ENCODE measurements at regions not wholly inside any gene's neighbourhood (a gene's known extent, or its start where the extent isn't known, plus 50 kb on each side); places are given as distances from the start of the nearest gene placed in this dataset.

DNA sequence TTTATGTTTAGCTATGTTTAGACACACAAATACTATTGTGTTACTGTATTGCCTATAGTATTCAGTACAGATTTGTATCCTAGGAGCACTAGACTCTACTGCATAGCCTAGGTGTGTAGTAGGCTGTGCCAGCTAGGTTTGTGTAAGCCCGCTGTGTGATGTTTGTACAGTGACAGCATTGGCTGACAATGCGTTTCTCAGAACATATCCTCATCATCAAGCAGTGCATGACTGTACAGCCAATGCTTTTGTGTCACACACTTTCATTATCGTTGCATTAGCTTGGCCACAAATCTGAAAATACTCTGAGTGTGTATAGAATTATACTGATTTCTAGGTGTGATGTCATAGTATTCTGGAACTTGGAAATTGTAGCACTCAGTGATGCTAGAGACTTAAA lies 63.4 kb downstream of the CLDN34 start:
- TF ChIP-seq, protein P1, sequence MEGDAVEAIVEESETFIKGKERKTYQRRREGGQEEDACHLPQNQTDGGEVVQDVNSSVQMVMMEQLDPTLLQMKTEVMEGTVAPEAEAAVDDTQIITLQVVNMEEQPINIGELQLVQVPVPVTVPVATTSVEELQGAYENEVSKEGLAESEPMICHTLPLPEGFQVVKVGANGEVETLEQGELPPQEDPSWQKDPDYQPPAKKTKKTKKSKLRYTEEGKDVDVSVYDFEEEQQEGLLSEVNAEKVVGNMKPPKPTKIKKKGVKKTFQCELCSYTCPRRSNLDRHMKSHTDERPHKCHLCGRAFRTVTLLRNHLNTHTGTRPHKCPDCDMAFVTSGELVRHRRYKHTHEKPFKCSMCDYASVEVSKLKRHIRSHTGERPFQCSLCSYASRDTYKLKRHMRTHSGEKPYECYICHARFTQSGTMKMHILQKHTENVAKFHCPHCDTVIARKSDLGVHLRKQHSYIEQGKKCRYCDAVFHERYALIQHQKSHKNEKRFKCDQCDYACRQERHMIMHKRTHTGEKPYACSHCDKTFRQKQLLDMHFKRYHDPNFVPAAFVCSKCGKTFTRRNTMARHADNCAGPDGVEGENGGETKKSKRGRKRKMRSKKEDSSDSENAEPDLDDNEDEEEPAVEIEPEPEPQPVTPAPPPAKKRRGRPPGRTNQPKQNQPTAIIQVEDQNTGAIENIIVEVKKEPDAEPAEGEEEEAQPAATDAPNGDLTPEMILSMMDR (IDR thresholded peaks at IDR 0.05; ENCODE audit: low read depth, low read length) = no peak
- DNase-seq (ENCODE audit: extremely low read depth, low read depth) = no peak

DNA sequence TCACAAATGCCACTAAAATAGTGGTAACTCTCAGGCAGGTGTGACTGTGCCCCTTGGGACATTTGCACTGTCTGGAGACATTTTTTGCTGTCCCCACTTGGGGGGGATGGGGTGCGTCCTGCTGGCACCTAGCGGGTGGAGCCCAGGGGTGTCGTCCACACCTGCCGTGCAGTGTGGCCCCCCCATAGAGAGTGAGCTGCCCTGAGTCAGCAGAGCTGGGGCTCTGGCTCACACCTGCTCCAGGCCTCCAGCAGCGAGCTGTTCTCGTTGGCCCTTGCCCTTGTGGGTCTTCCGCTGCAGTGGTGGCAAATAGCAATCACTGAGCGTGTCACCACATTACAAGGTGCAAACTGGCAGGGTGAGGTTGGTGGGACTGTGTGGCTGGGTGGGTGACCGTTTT lies 64.6 kb downstream of the CLDN34 start:
- no peak for DNase-seq (ENCODE audit: extremely low read depth, low read depth)
- TF ChIP-seq, protein P1 (IDR thresholded peaks at IDR 0.05; ENCODE audit: low read depth, low read length) = no peak

DNA sequence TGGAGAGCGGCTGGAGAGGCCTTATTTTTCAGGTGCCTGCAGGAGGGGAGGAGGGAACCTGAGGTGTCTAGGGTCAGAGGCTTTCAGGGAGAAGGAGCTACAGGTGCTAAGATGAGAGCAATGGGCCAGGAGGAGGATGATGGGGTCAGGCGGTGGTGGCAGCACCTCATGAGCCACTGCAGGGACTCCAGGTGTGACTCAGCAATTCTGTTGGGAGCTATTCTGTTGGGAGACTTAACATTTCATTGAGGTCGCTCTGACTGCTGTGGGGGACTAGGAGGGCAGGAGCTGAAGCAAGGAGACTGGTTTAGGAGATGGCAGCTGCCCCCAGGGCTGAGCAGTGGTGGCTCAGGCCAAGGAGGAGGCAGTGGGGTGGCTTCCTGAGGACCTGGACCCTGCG lies 65.0 kb downstream of the CLDN34 start:
- TF ChIP-seq, protein P1 (IDR thresholded peaks at IDR 0.05; ENCODE audit: low read depth, low read length) = no peak
- DNase-seq (ENCODE audit: extremely low read depth, low read depth) = no peak

DNA sequence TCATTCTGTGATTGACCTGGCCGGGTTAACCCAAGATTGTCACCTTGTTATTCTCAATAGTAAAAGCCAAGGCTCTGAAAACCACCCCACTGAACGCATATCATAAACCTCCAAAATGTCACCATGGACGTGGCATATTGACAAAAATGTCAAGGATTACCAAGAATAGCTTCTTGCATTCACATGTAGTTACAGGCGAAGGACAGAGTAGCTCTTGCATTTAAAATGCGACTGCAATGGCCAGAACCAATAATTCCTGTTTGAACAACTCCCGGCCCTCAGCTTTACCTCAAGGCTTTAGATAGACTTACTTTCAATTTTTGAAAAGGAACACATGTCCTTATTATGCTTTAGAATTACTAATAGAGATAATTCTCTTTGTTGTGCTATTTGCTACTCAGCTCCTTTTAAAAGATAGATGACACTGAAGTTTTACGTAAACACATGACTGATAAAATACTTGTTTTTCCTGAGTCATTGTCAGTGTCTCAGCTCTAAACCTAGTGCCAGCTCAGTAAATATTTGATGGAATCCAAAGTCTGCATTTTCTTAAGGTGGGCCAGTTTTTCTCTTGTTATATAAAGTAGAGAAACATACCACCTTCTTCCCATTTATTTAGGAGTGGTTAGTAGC lies 66.3 kb downstream of the CLDN34 start:
- DNase-seq (ENCODE audit: extremely low read depth, low read depth) = no peak
- TF ChIP-seq, protein P1 (IDR thresholded peaks at IDR 0.05; ENCODE audit: low read depth, low read length) = no peak

DNA sequence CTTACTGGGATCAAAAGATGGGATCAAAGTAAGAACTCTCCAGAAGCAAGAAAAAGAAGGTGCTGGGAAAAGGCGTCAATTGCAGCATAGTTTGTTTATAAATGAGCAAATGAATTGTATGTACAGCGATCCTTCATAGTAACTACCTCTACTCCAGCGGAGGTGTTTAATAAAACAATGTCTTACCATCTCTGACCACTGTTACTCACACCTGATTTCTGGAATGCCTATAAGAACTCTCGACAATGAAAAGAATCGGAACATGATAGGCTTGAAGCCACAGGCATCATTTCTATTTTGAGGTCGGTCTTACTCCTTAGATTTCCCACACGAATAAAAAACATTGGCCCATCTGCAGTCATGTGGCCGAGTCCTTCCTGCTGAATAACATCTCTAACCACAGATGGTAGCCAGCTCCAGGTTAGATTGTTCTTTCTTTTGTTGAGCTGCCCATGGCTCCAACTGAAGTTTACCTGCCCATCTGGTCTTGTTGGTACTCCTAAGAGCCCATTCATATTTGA lies 67.6 kb downstream of the CLDN34 start:
- TF ChIP-seq, protein P1 (IDR thresholded peaks at IDR 0.05; ENCODE audit: low read depth, low read length) = no peak

DNA sequence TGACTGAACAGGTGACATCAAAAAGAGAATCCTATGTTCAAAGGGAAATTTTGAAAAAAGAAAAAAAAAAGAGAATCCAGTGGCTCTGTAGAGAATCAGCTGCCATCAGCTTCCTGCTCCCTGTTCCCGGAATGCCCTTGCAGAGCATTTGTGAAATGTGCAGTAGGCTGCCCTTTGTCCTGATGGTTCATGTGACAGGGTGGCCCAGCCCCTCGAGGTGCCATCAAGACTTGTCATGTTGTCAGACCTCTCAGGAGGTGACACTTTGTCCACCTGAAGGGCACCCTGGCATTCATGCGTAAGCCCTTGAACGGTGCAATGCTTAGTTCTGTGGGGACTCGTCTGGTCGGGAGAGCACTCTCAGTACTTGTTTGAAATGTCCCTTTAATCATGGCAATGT lies 71.4 kb downstream of the CLDN34 start:
- DNase-seq (ENCODE audit: extremely low read depth, low read depth) = no peak
- TF ChIP-seq, protein P1 (IDR thresholded peaks at IDR 0.05; ENCODE audit: low read depth, low read length) = no peak

More for the DNA sequence above, 67.6 kb downstream of the CLDN34 start:
- DNase-seq (ENCODE audit: extremely low read depth, low read depth) = no peak

DNA sequence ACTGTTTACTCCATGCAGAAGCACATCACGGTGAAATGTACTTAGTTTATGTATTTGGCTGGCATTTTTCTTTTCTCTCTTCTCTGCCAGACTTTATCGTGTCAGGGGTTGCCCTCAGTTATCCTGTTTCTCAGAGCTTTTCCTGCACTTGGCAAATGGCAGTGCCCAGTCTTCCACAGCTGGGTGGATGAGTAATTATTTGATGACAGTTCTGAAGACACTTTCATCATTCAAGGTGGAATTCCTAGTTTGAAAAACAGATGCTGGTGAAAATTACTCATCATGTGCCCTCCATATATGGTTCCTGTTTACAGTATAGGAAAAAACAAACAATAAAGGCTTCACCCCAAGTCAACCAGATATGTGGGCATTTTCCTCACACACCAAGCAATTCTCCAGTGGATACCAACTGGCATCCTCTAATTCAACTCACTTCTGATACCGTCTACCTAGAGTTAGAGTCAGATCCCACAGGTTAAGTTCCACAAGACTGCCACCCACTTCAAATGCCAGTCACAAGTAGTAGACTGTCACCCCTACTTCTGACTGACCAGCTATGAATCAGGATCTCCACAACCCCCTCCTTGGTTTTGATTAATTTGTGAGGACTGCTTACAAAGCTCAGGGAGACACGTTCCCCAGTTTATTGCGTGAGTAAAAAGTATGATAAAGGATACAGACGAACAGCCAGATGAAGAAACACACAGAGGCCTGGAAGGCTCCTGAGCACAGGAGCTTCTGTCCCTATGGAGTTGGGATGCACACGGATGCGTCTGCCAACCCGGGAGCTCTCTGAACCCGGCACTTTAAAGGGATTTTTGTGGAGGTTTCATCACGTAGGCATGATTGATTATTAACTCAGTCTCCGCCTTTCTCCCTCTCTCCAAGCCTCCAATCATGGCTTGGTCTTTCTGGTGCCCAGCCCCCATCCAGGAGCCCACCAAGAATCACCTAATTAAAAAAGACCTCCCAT lies 72.9 kb downstream of the CLDN34 start:
- TF ChIP-seq, protein P1 (IDR thresholded peaks at IDR 0.05; ENCODE audit: low read depth, low read length) = no peak
- no peak for DNase-seq (ENCODE audit: extremely low read depth, low read depth)

All from AG09319 (cell line).